Lower lobe of right lung (tissue), 2 donors: ENCODE measurements at regions not wholly inside any gene's neighbourhood (a gene's known extent, or its start where the extent isn't known, plus 50 kb on each side); places are given as distances from the start of the nearest gene placed in this dataset.

Experiments used
- ATAC-seq, 2 donors: fragments of 200-7000 bp; cut with Tn5 transposase; one replicate each; pipeline ENCODE4 v1.9.1; 2020 to 2022; ENCODE audit warnings: mild to moderate bottlenecking in 2 of 2, moderate library complexity in 2 of 2
- DNase-seq: peaks from one replicate; pipeline ENCODE4 v3.0.0-alpha.2; 2020
- H3K27ac ChIP-seq: fragments of 200-600 bp; one replicate; pipeline ENCODE4 v1.8.0; 2022
- H3K27me3 ChIP-seq: fragments of 200-600 bp; one replicate; pipeline ENCODE4 v1.8.0; 2022; ENCODE audit warnings: low read depth
- H3K36me3 ChIP-seq: fragments of 200-600 bp; one replicate; pipeline ENCODE4 v1.8.0; 2022; ENCODE audit warnings: mild to moderate bottlenecking
- H3K4me1 ChIP-seq: fragments of 200-600 bp; one replicate; pipeline ENCODE4 v1.8.0; 2022
- H3K4me3 ChIP-seq: fragments of 200-600 bp; one replicate; pipeline ENCODE4 v1.8.0; 2022; ENCODE audit warnings: mild to moderate bottlenecking
- H3K9me3 ChIP-seq: fragments of 200-600 bp; one replicate; pipeline ENCODE4 v1.8.0; 2022
- intact Hi-C: fragments of 100-400 bp; cut with DNase I; formaldehyde crosslinking; loops from one replicate; pipeline ENCODE4 v1.11.0; 2022
- TF ChIP-seq, protein P1 (sequence below): fragments of 200-600 bp; IDR thresholded peaks from one replicate; pipeline ENCODE4 v1.8.0; 2022; ENCODE audit warnings: antibody characterized with exemption, mild to moderate bottlenecking
- donor health status: DM: no; HTN: yes; CAD: no; lungs with severe emphysema.

DNA sequence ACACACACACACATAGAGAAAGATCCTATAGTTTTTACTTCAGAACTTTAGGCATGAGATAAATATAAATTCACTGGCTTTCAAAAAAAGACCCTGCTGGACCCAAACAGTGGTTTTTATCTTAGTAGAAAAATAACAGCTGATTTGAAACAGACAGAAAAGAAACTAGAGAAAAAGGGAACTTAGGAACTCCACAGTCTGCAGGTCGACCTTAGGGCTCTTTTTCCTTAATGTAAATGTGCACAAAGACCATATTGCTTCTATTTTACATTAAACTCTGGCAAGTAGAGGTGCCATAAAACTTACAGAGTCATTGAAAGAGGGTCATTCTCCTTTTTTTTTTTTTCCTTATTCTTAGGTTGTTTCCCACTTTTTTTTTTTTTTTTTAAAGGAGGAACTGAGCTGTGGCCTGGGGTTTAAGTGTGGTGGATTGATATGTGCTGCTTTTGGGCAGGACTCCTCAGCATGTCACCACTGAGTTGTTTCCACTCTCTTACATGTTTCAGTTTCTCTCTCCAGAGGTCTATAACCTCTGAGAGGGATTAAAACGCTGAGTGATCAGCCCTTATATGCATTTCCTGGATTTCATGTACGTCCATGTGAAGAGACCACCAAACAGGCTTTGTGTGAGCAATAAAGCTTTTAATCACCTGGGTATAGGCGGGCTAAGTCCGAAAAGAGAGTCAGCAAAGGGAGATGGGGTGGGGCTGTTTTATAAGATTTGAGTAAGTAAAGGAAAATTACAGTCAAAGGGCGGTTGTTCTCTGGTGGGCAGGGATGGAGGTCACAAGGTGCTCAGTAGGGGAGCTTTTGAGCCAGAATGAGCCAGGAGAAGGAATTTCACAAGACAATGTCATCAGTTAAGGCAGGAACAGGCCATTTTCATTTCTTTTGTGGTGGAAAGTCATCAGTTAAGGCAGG lies 70.8 kb upstream of the PACRGL start:
- no peaks in the 10 kb centered on the region for H3K4me1 ChIP-seq
- H3K27me3 ChIP-seq, result no peaks in the 10 kb centered on the region
- ATAC-seq, result no peak
- TF ChIP-seq, protein P1, sequence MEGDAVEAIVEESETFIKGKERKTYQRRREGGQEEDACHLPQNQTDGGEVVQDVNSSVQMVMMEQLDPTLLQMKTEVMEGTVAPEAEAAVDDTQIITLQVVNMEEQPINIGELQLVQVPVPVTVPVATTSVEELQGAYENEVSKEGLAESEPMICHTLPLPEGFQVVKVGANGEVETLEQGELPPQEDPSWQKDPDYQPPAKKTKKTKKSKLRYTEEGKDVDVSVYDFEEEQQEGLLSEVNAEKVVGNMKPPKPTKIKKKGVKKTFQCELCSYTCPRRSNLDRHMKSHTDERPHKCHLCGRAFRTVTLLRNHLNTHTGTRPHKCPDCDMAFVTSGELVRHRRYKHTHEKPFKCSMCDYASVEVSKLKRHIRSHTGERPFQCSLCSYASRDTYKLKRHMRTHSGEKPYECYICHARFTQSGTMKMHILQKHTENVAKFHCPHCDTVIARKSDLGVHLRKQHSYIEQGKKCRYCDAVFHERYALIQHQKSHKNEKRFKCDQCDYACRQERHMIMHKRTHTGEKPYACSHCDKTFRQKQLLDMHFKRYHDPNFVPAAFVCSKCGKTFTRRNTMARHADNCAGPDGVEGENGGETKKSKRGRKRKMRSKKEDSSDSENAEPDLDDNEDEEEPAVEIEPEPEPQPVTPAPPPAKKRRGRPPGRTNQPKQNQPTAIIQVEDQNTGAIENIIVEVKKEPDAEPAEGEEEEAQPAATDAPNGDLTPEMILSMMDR, result no peak
- intact Hi-C loops, result no loop called here
- no peaks in the 10 kb centered on the region for H3K9me3 ChIP-seq
- H3K4me3 ChIP-seq, result no peak overlapping the region
- H3K27ac ChIP-seq, result no peak overlapping the region
- H3K36me3 ChIP-seq, result no peaks in the 10 kb centered on the region
- DNase-seq, result no peak

DNA sequence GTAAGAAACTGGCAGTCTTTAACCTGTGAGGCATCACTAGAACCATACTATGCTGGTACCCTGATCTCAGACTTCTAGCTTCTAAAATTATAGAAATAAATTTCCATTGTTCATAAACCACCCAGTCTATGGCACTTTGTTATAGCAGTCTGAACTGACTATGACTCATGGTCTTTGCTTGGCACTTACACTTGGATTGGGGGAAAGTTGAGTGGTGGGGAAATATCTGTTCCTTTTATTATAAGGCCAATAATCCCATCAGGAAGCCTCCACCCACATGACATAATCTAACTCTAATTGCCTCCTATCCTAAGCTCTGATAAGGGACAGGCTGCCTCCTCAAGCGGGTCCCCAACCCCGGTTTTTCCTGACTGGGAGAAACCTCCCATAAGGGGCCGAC lies 61.4 kb upstream of the PACRGL start:
- H3K27ac ChIP-seq, result no peak overlapping the region
- TF ChIP-seq, protein P1, result no peak
- DNase-seq (no peak), ATAC-seq (no peak)
- intact Hi-C loops, result no loop called here
- H3K9me3 ChIP-seq, result no peaks in the 10 kb centered on the region
- no peak overlapping the region for H3K4me3 ChIP-seq
- no peaks in the 10 kb centered on the region for H3K36me3 ChIP-seq
- H3K4me1 ChIP-seq, result no peaks in the 10 kb centered on the region
- H3K27me3 ChIP-seq, result no peaks in the 10 kb centered on the region

DNA sequence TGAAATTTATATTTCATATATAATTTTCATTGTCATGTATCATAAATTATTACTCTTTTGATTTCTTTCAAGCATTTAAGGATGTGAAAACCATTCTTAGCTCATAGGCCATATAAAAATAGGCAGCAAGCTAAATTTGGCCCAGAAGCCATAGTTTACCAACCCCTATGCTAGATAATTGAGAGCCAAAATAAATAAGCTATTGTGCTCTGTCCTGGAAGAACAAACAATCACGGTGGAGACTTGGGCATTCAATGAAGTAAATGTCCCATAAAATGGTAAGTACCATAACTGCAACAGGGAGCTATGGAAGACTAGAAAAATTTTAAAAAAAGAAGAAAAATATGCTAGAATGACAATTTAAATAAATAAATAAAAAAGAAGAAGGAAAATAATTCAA lies 60.9 kb upstream of the PACRGL start:
- intact Hi-C loops, result no loop called here
- TF ChIP-seq, protein P1, result no peak
- Histone ChIP-seq H3K36me3 (no peaks in the 10 kb centered on the region), H3K27me3 (no peaks in the 10 kb centered on the region), H3K4me3 (no peak overlapping the region), H3K27ac (no peak overlapping the region), H3K4me1 (no peaks in the 10 kb centered on the region), H3K9me3 (no peaks in the 10 kb centered on the region)
- ATAC-seq (no peak), DNase-seq (no peak)

DNA sequence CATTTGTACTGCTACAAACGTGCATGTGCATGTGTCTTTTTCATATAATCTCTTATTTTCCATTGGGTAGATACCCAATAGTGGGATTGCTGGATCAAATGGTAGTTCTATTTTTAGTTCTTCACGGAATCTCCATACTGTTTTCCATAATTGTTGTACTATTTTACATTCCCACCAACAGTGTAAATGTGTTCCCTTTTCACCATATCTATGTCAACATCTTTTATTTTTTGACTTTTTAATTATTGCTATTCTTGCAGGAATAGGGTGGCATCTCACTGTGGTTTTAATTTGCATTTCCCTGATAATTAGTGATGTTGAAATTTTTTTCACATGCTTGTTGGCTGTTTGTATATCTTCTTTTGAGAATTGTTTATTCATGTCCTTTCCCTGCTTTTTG lies 59.3 kb upstream of the PACRGL start:
- Histone ChIP-seq H3K27ac (no peak overlapping the region), H3K27me3 (no peaks in the 10 kb centered on the region), H3K4me3 (no peak overlapping the region), H3K4me1 (no peaks in the 10 kb centered on the region), H3K36me3 (no peaks in the 10 kb centered on the region), H3K9me3 (no peaks in the 10 kb centered on the region)
- TF ChIP-seq, protein P1, result no peak
- no peak for ATAC-seq
- intact Hi-C loops, result no loop called here
- DNase-seq, result no peak

DNA sequence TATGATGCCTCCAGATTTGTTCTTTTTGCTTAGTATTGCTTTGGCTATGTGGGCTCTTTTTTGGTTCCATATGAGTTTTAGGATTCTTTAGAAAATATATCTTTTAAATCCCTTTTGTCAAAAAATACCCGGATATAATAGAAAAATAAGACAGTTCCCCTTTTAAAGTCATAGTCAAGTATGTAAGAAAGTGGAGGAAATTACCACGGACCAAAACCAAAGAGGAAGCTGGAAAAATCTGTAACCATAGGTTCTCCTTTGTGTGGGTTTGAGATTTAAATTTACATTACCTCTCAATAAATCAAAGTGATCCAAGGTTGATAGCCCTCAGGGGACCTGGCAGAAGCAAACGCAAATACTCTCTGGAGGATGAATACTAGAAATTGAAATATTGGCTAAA lies 58.3 kb upstream of the PACRGL start:
- H3K4me1 ChIP-seq, result no peaks in the 10 kb centered on the region
- no peak overlapping the region for H3K4me3 ChIP-seq
- H3K9me3 ChIP-seq, result no peaks in the 10 kb centered on the region
- no peaks in the 10 kb centered on the region for H3K27me3 ChIP-seq
- TF ChIP-seq, protein P1, result no peak
- no peak for DNase-seq
- intact Hi-C loops, result no loop called here
- H3K27ac ChIP-seq, result no peak overlapping the region
- no peaks in the 10 kb centered on the region for H3K36me3 ChIP-seq
- ATAC-seq, result no peak
